ENCODE measurements at regions not wholly inside any gene's neighbourhood (a gene's known extent, or its start where the extent isn't known, plus 50 kb on each side); places are given as distances from the start of the nearest gene placed in this dataset.
"Not testable (repeated sequence)": the region's sequence is repeated elsewhere in the genome, so short reads cannot be mapped to it uniquely, and the experiment has no call there.

GRCh38 chr6:112946051-112946450, 598.9 kb downstream of the RFPL4B start:
- no peak for DNase-seq

GRCh38 chr6:112947507-112947906, 600.4 kb downstream of the RFPL4B start:
- DNase-seq: no peak

GRCh38 chr6:112951829-112952228, 604.7 kb downstream of the RFPL4B start:
- no peak for DNase-seq

GRCh38 chr6:112955743-112956142, 608.6 kb downstream of the RFPL4B start:
- not testable (repeated sequence) for DNase-seq

GRCh38 chr6:112956696-112957535, 609.8 kb downstream of the RFPL4B start:
- DNase-seq: no peak

- DNase-seq: no peak
Observed at GRCh38 chr6:112957536-112957916, 610.4 kb downstream of the RFPL4B start.

- not testable (repeated sequence) for DNase-seq
Observed at GRCh38 chr6:112960130-112960529, 613.0 kb downstream of the RFPL4B start.

- no peak for DNase-seq
Observed at GRCh38 chr6:112967974-112968373, 620.8 kb downstream of the RFPL4B start.

- no peak for DNase-seq
Observed at GRCh38 chr6:112971651-112972050, 624.5 kb downstream of the RFPL4B start.

- DNase-seq: not testable (repeated sequence)
Observed at GRCh38 chr6:112974931-112975330, 627.8 kb downstream of the RFPL4B start.

- DNase-seq: not testable (repeated sequence)
Observed at GRCh38 chr6:112976579-112976978, 629.4 kb downstream of the RFPL4B start.

- DNase-seq: no peak
Observed at GRCh38 chr6:112979830-112980229, 632.7 kb downstream of the RFPL4B start.

GRCh38 chr6:112980676-112981075, 633.5 kb downstream of the RFPL4B start:
- no peak for DNase-seq

- no peak for DNase-seq
Observed at GRCh38 chr6:112983713-112984261, 636.7 kb downstream of the RFPL4B start.

- no peak for DNase-seq
Observed at GRCh38 chr6:112984899-112985298, 637.8 kb downstream of the RFPL4B start.

- no peak for DNase-seq
Observed at GRCh38 chr6:112986321-112986720, 639.2 kb downstream of the RFPL4B start.

GRCh38 chr6:112988748-112989147, 641.6 kb downstream of the RFPL4B start:
- no peak for DNase-seq

- no peak for DNase-seq
Observed at GRCh38 chr6:112990971-112991370, 643.8 kb downstream of the RFPL4B start.

- DNase-seq: no peak
Observed at GRCh38 chr6:112991912-112992311, 644.8 kb downstream of the RFPL4B start.

GRCh38 chr6:112997421-112998085, 650.4 kb downstream of the RFPL4B start:
- no peak for DNase-seq

- DNase-seq: no peak
Observed at GRCh38 chr6:113004054-113004453, 656.9 kb downstream of the RFPL4B start.

GRCh38 chr6:113004470-113005270, 657.5 kb downstream of the RFPL4B start:
- no peak for DNase-seq

- no peak for DNase-seq
Observed at GRCh38 chr6:113006494-113006893, 659.4 kb downstream of the RFPL4B start.
